HCT116 (cell line): ENCODE measurements at regions not wholly inside any gene's neighbourhood (a gene's known extent, or its start where the extent isn't known, plus 50 kb on each side); places are given as distances from the start of the nearest gene placed in this dataset.

Experiments
- ATAC-seq: fragments of 200-7000 bp; cut with Tn5 transposase; 2 replicates; pipeline ENCODE4 v1.9.1; 2020; ENCODE audit warnings: mild to moderate bottlenecking, moderate library complexity
- BruUV-seq: library from RNA; stranded (reverse); fragments of 400-500 nt; replicated peaks from 2 replicates; lab custom pipeline; 2021; lab: Mats Ljungman, UMichigan
- CTCF ChIA-PET: fragments of 300-600 bp; sonication (Branson Sonifier 250); formaldehyde crosslinking; loops from one replicate; lab custom pipeline; 2021; ENCODE audit warnings: antibody characterized with exemption; lab: Charles Lee
- POLR2A ChIA-PET: fragments of 300-600, 350-600 bp; sonication (Branson Sonifier 250); formaldehyde crosslinking; loops from one replicate; lab custom pipeline; 2021; ENCODE audit warnings: antibody characterized with exemption; lab: Charles Lee
- RAD21 ChIA-PET, 2 experiments: fragments of 300-600 bp; sonication (Branson Sonifier 250); formaldehyde crosslinking; loops; one replicate each; lab custom pipeline; 2023; ENCODE audit warnings: low total read pairs in 2 of 2; ENCODE audit not compliant: uncharacterized antibody in 2 of 2, unreplicated experiment in 2 of 2, low non-redundant PET in 1 of 2; lab: Charles Lee
- DNase-seq: peaks from one replicate; pipeline ENCODE4 v3.0.0-alpha.2; 2010; ENCODE audit warnings: low read depth, low spot score
- H2AFZ ChIP-seq: fragments of 200-600 bp; shearing (Covaris generic), sonication (generic); 2 replicates; pipeline ENCODE4 v1.6.1; 2017; ENCODE audit warnings: low read depth, mixed run types, mixed read lengths, antibody characterized with exemption, low read length; ENCODE audit not compliant: poor library complexity, severe bottlenecking
- H3K27ac ChIP-seq: 2 replicates; pipeline ENCODE4 v1.5.1; 2012; ENCODE audit warnings: low read depth, low read length
- H3K27me3 ChIP-seq: fragments of 200-600 bp; sonication (generic); 2 replicates; pipeline ENCODE4 v1.6.1; 2016; ENCODE audit warnings: mixed run types, low read length, mixed read lengths; ENCODE audit not compliant: insufficient read depth
- H3K36me3 ChIP-seq, 2 experiments: fragments of 200-500 bp in 1 of 2; fragments of 200-600 bp in 1 of 2; sonication (Bioruptor generic) in 1 of 2; sonication (generic) in 1 of 2; 2 replicates each; pipeline versions ENCODE4 v1.5.1 to v1.6.1; 2014 to 2016; ENCODE audit warnings: low read length in 2 of 2, inconsistent platforms in 1 of 2, mixed read lengths in 1 of 2, mixed run types in 1 of 2; ENCODE audit not compliant: insufficient read depth in 2 of 2, control insufficient read depth in 1 of 2
- H3K4me1 ChIP-seq, 2 experiments: fragments of 200-600 bp in 1 of 2; sonication (generic) in 1 of 2; 2 replicates each; pipeline versions ENCODE4 v1.5.1 to v1.6.1; 2012 to 2017; ENCODE audit warnings: low read length in 2 of 2, inconsistent platforms in 1 of 2, mild to moderate bottlenecking in 1 of 2, mixed read lengths in 1 of 2, mixed run types in 1 of 2, moderate library complexity in 1 of 2; ENCODE audit not compliant: insufficient read depth in 2 of 2, control insufficient read depth in 1 of 2
- H3K4me2 ChIP-seq: fragments of 200-600 bp; sonication (generic); 2 replicates; pipeline ENCODE4 v1.6.1; 2017; ENCODE audit warnings: mixed run types, low read length, mixed read lengths
- H3K4me3 ChIP-seq, 2 experiments: fragments of 200-600 bp in 1 of 2; sonication (generic) in 1 of 2; replicated peaks in 1 of 2; 2 replicates each; pipeline ENCODE4 v1.5.1; 2011 to 2016; ENCODE audit warnings: low read length in 2 of 2, control low read depth in 1 of 2, low read depth in 1 of 2, mild to moderate bottlenecking in 1 of 2, mixed read lengths in 1 of 2, mixed run types in 1 of 2
- H3K79me2 ChIP-seq: fragments of 200-600 bp; sonication (generic); 2 replicates; pipeline ENCODE4 v1.6.1; 2017; ENCODE audit warnings: mild to moderate bottlenecking, mixed run types, low read length, moderate library complexity, mixed read lengths; ENCODE audit not compliant: insufficient read depth
- H3K9ac ChIP-seq: fragments of 200-600 bp; sonication (generic); 2 replicates; pipeline ENCODE4 v1.6.1; 2016; ENCODE audit warnings: low read length, mixed read lengths
- H3K9me2 ChIP-seq: fragments of 200-600 bp; sonication (generic), shearing (Covaris generic); 2 replicates; pipeline ENCODE4 v1.6.1; 2017; ENCODE audit warnings: mixed run types, mild to moderate bottlenecking, moderate library complexity; ENCODE audit not compliant: insufficient read depth
- H3K9me3 ChIP-seq, 2 experiments: fragments of 200-500 bp in 1 of 2; fragments of 200-600 bp in 1 of 2; sonication (Bioruptor generic) in 1 of 2; sonication (generic) in 1 of 2; 2 replicates each; pipeline ENCODE4 v1.6.1; 2014 to 2017; ENCODE audit warnings: low read length in 2 of 2, mixed read lengths in 2 of 2, inconsistent platforms in 1 of 2, low read depth in 1 of 2, mild to moderate bottlenecking in 1 of 2, mixed run types in 1 of 2, moderate library complexity in 1 of 2; ENCODE audit not compliant: control insufficient read depth in 1 of 2, insufficient read depth in 1 of 2
- H4K20me1 ChIP-seq: fragments of 200-600 bp; sonication (generic), shearing (Covaris generic); 2 replicates; pipeline ENCODE4 v1.6.1; 2017; ENCODE audit warnings: mixed run types, mild to moderate bottlenecking, moderate library complexity; ENCODE audit not compliant: insufficient read depth
- ATF3 ChIP-seq: IDR thresholded peaks from 2 replicates; pipeline ENCODE4 v1.6.1; 2012
- CBX3 ChIP-seq: IDR thresholded peaks from 2 replicates; pipeline ENCODE4 v1.6.1; 2012; ENCODE audit warnings: low read depth
- CEBPB ChIP-seq: IDR thresholded peaks from 2 replicates; pipeline ENCODE4 v1.6.1; 2012; ENCODE audit warnings: low read depth
- EGR1 ChIP-seq: IDR thresholded peaks from 2 replicates; pipeline ENCODE4 v1.6.1; 2012; ENCODE audit warnings: low read depth
- ELF1 ChIP-seq: IDR thresholded peaks from 2 replicates; pipeline ENCODE4 v1.6.1; 2012; ENCODE audit warnings: low read depth, borderline replicate concordance
- EZH2phosphoT487 ChIP-seq: fragments of 200-600 bp; IDR thresholded peaks from 2 replicates; pipeline ENCODE4 v1.6.1; 2018; ENCODE audit warnings: antibody characterized with exemption, borderline replicate concordance
- FOSL1 ChIP-seq: IDR thresholded peaks from 2 replicates; pipeline ENCODE4 v1.6.1; 2012; ENCODE audit warnings: low read depth
- MAX ChIP-seq: IDR thresholded peaks from 2 replicates; pipeline ENCODE4 v1.6.1; 2012
- POLR2A ChIP-seq: IDR thresholded peaks from 2 replicates; pipeline ENCODE4 v1.7.0; 2011; ENCODE audit warnings: borderline replicate concordance; ENCODE audit not compliant: insufficient read depth, insufficient read length; ENCODE audit errors: extremely low read depth
- POLR2AphosphoS5 ChIP-seq: IDR thresholded peaks from 2 replicates; pipeline ENCODE4 v1.6.1; 2011; ENCODE audit warnings: mild to moderate bottlenecking, low read depth, low read length, moderate library complexity
- RAD21 ChIP-seq: IDR thresholded peaks from 2 replicates; pipeline ENCODE4 v1.6.1; 2012; ENCODE audit warnings: low read depth, mild to moderate bottlenecking
- REST ChIP-seq: IDR thresholded peaks from 2 replicates; pipeline ENCODE4 v1.6.1; 2012; ENCODE audit warnings: low read depth
- SP1 ChIP-seq: IDR thresholded peaks from 2 replicates; pipeline ENCODE4 v1.6.1; 2012; ENCODE audit warnings: low read depth
- SRF ChIP-seq: IDR thresholded peaks from 2 replicates; pipeline ENCODE4 v1.6.1; 2012; ENCODE audit warnings: low read depth
- TCF7L2 ChIP-seq: IDR thresholded peaks from 2 replicates; pipeline ENCODE4 v1.7.0; 2011; ENCODE audit warnings: borderline replicate concordance, inconsistent platforms; ENCODE audit not compliant: insufficient read depth, insufficient read length; ENCODE audit errors: extremely low read depth
- YY1 ChIP-seq: IDR thresholded peaks from 2 replicates; pipeline ENCODE4 v1.6.1; 2011; ENCODE audit warnings: low read length, low read depth, moderate library complexity, mild to moderate bottlenecking; ENCODE audit not compliant: insufficient replicate concordance; ENCODE audit errors: extremely low read depth
- ZBTB33 ChIP-seq: IDR thresholded peaks from 2 replicates; pipeline ENCODE4 v1.6.1; 2011; ENCODE audit warnings: mild to moderate bottlenecking, low read length, moderate library complexity; ENCODE audit not compliant: insufficient replicate concordance; ENCODE audit errors: extremely low read depth
- ZFX ChIP-seq: fragments of 450-650 bp; IDR thresholded peaks from 2 replicates; pipeline ENCODE4 v1.6.1; 2017
- intact Hi-C: fragments of 100-400 bp; cut with micrococcal nuclease; formaldehyde crosslinking; loops from 2 replicates; pipeline ENCODE4 v1.10.0; 2022
- TF ChIP-seq, protein P1 (sequence below), 3 experiments: fragments of 200-600 bp in 1 of 3; sonication (generic) in 1 of 3; IDR thresholded peaks in 2 of 3; conservative IDR thresholded peaks in 1 of 3; 2 replicates each; pipeline ENCODE4 v1.5.1; 2012 to 2017; ENCODE audit warnings: low read depth in 2 of 3, low read length in 2 of 3, antibody characterized with exemption in 1 of 3, borderline replicate concordance in 1 of 3, control low read depth in 1 of 3, mild to moderate bottlenecking in 1 of 3, mixed read lengths in 1 of 3, mixed run types in 1 of 3, moderate library complexity in 1 of 3; ENCODE audit not compliant: insufficient read depth in 1 of 3

GRCh38 chr20:61026173-61026572 is 225.9 kb upstream of the CDH4 start:
- intact Hi-C loops, result no loop called here
- DNase-seq, result no peak
- peaks cover 7 to 12% of the 10 kb centered on the region in 2 experiments; a peak in 2 of 4 replicates for H3K9me3 ChIP-seq
- no peaks in the 10 kb centered on the region for H4K20me1 ChIP-seq
- no peak overlapping the region for H3K4me2 ChIP-seq
- H3K27me3 ChIP-seq, result no peaks in the 10 kb centered on the region
- RAD21 ChIA-PET, result no interaction called here
- BruUV-seq, result no TSS peak
- no peaks in the 10 kb centered on the region for H3K4me1 ChIP-seq
- ATAC-seq, result no peak
- CTCF ChIA-PET, result no interaction called here
- no peak overlapping the region for H2AFZ ChIP-seq
- POLR2A ChIA-PET, result no interaction called here
- H3K9me2 ChIP-seq, result no peaks in the 10 kb centered on the region
- H3K79me2 ChIP-seq, result no peaks in the 10 kb centered on the region
- H3K36me3 ChIP-seq, result no peaks in the 10 kb centered on the region
- H3K27ac ChIP-seq, result no peak overlapping the region
- no peak overlapping the region for H3K4me3 ChIP-seq
- no peak overlapping the region for H3K9ac ChIP-seq
- TF ChIP-seq MAX, result no peak
- TF ChIP-seq EGR1, result no peak
- TF ChIP-seq, protein P1, sequence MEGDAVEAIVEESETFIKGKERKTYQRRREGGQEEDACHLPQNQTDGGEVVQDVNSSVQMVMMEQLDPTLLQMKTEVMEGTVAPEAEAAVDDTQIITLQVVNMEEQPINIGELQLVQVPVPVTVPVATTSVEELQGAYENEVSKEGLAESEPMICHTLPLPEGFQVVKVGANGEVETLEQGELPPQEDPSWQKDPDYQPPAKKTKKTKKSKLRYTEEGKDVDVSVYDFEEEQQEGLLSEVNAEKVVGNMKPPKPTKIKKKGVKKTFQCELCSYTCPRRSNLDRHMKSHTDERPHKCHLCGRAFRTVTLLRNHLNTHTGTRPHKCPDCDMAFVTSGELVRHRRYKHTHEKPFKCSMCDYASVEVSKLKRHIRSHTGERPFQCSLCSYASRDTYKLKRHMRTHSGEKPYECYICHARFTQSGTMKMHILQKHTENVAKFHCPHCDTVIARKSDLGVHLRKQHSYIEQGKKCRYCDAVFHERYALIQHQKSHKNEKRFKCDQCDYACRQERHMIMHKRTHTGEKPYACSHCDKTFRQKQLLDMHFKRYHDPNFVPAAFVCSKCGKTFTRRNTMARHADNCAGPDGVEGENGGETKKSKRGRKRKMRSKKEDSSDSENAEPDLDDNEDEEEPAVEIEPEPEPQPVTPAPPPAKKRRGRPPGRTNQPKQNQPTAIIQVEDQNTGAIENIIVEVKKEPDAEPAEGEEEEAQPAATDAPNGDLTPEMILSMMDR (IDR thresholded peaks at IDR 0.05 in 2 of 3, conservative IDR thresholded peaks at IDR 0.05 in 1 of 3; ENCODE audit: borderline replicate concordance in 1 of 3, insufficient read depth in 1 of 3, low read depth in 2 of 3, low read length in 2 of 3), result no peak
- no peak for TF ChIP-seq YY1
- TF ChIP-seq ZFX, result no peak
- TF ChIP-seq ELF1, result no peak
- no peak for TF ChIP-seq POLR2A
- TF ChIP-seq RAD21, result no peak
- TF ChIP-seq ATF3, result no peak
- TF ChIP-seq TCF7L2, result no peak
- no peak for TF ChIP-seq SP1
- no peak for TF ChIP-seq CEBPB
- no peak for TF ChIP-seq FOSL1
- TF ChIP-seq SRF, result no peak
- TF ChIP-seq CBX3, result no peak
- TF ChIP-seq POLR2AphosphoS5, result no peak
- TF ChIP-seq REST, result no peak
- no peak for TF ChIP-seq ZBTB33
- no peak for TF ChIP-seq EZH2phosphoT487
- TF ChIP-seq, all 23 proteins: peak for 0
